Fibroblast of mammary gland (primary cell): ENCODE measurements at regions not wholly inside any gene's neighbourhood (a gene's known extent, or its start where the extent isn't known, plus 50 kb on each side); places are given as distances from the start of the nearest gene placed in this dataset.

Source experiments
- DNase-seq: peaks from one replicate; pipeline ENCODE4 v3.0.0-alpha.2; 2010; ENCODE audit warnings: low read depth
- H3K4me3 ChIP-seq: 2 replicates; pipeline ENCODE4 v1.5.1; 2011; ENCODE audit warnings: low read depth, mild to moderate bottlenecking, low read length, moderate library complexity; ENCODE audit not compliant: control insufficient read depth
- TF ChIP-seq, protein P1 (sequence below): conservative IDR thresholded peaks from 2 replicates; pipeline ENCODE4 v1.5.1; 2011; ENCODE audit warnings: low read depth, low read length, inconsistent platforms; ENCODE audit not compliant: control insufficient read depth, insufficient read depth

DNA sequence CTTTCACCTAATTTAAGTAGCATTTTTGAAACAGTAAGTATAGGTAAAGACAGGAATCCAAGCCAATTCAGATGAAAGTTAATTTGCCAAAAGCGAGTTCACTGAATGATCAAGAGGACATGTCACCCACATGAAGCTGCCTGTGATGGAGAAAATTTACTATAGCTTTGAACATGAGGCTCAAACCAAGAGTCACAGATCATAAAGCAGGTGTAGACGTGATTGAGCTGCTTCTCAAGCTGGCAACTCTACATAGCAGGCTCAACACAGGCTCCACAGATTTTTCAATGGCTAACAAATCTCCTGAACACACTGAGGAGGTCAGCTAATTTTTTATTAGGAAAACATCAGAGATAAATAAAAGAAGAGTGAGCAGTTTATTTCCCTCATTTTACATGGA is 173.7 kb downstream of the FAM114A2 start:
- DNase-seq, result no peak
- TF ChIP-seq, protein P1, sequence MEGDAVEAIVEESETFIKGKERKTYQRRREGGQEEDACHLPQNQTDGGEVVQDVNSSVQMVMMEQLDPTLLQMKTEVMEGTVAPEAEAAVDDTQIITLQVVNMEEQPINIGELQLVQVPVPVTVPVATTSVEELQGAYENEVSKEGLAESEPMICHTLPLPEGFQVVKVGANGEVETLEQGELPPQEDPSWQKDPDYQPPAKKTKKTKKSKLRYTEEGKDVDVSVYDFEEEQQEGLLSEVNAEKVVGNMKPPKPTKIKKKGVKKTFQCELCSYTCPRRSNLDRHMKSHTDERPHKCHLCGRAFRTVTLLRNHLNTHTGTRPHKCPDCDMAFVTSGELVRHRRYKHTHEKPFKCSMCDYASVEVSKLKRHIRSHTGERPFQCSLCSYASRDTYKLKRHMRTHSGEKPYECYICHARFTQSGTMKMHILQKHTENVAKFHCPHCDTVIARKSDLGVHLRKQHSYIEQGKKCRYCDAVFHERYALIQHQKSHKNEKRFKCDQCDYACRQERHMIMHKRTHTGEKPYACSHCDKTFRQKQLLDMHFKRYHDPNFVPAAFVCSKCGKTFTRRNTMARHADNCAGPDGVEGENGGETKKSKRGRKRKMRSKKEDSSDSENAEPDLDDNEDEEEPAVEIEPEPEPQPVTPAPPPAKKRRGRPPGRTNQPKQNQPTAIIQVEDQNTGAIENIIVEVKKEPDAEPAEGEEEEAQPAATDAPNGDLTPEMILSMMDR, result no peak
- H3K4me3 ChIP-seq, result no peak overlapping the region

DNA sequence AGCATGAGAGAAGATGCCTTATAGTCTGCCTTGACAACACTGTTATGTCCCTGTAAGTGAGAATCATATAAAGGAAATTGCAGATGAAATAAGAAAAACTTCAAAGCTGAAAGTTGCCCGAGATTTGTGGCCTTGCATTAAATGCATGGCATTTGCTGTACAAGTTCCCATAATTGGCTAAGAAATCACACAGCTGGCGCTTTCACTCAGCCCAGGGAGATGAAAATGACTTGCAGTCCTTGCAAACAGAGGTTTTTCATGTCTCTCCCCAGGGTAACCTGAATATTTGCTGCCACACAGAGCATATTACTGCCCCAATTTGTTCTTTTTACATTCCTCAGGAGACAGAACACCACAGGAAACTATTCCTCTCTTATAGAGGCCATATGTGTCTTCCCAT is 174.8 kb downstream of the FAM114A2 start:
- TF ChIP-seq, protein P1, result no peak
- H3K4me3 ChIP-seq, result no peak overlapping the region
- no peak for DNase-seq
